PFSK-1 (cell line): ENCODE measurements at regions not wholly inside any gene's neighbourhood (a gene's known extent, or its start where the extent isn't known, plus 50 kb on each side); places are given as distances from the start of the nearest gene placed in this dataset.

Experiments
- POLR2AphosphoS5 ChIP-seq: IDR thresholded peaks from 2 replicates; pipeline ENCODE4 v1.6.1; 2012; ENCODE audit warnings: low read depth, mild to moderate bottlenecking, control low read depth, low read length, moderate library complexity
- TAF1 ChIP-seq: IDR thresholded peaks from 2 replicates; pipeline ENCODE4 v1.6.1; 2012; ENCODE audit warnings: low read length, control low read depth, borderline replicate concordance; ENCODE audit not compliant: insufficient read depth

GRCh38 chr10:106438386-106438785 is 726.1 kb downstream of the SORCS1 start:
- TF ChIP-seq POLR2AphosphoS5: no peak
- TF ChIP-seq TAF1: no peak
